Parathyroid adenoma (tissue), 2 donors: ENCODE measurements at regions not wholly inside any gene's neighbourhood (a gene's known extent, or its start where the extent isn't known, plus 50 kb on each side); places are given as distances from the start of the nearest gene placed in this dataset.

ENCODE experiments used
- H2AFZ ChIP-seq: fragments of 300-600 bp; sonication (generic); one replicate; pipeline ENCODE4 v1.7.0; 2017; ENCODE audit warnings: antibody characterized with exemption, mild to moderate bottlenecking
- H3K27ac ChIP-seq: fragments of 300-600 bp; sonication (generic); one replicate; pipeline ENCODE4 v1.7.0; 2017
- H3K27me3 ChIP-seq: fragments of 300-600 bp; sonication (generic); one replicate; pipeline ENCODE4 v1.7.0; 2017; ENCODE audit warnings: low read length; ENCODE audit not compliant: control insufficient read depth, insufficient read depth
- H3K36me3 ChIP-seq: fragments of 300-600 bp; sonication (generic); one replicate; pipeline ENCODE4 v1.7.0; 2017; ENCODE audit warnings: low read length; ENCODE audit not compliant: control insufficient read depth, insufficient read depth
- H3K4me1 ChIP-seq: fragments of 300-600 bp; sonication (generic); one replicate; pipeline ENCODE4 v1.7.0; 2017; ENCODE audit warnings: control low read depth
- H3K4me2 ChIP-seq: fragments of 300-600 bp; sonication (generic); one replicate; pipeline ENCODE4 v1.7.0; 2017; ENCODE audit warnings: low read length
- H3K4me3 ChIP-seq: fragments of 300-600 bp; sonication (generic); one replicate; pipeline ENCODE4 v1.7.0; 2017; ENCODE audit warnings: low read depth, low read length
- H3K79me2 ChIP-seq: fragments of 300-600 bp; sonication (generic); one replicate; pipeline ENCODE4 v1.7.0; 2017; ENCODE audit warnings: control low read depth
- H3K9ac ChIP-seq: fragments of 300-600 bp; sonication (generic); one replicate; pipeline ENCODE4 v1.7.0; 2017; ENCODE audit warnings: mild to moderate bottlenecking
- H3K9me3 ChIP-seq: fragments of 300-600 bp; sonication (generic); one replicate; pipeline ENCODE4 v1.7.0; 2017; ENCODE audit warnings: low read length; ENCODE audit not compliant: control insufficient read depth
- TF ChIP-seq, protein P1 (sequence below): fragments of 300-600 bp; sonication (generic); IDR thresholded peaks from one replicate; pipeline ENCODE4 v1.7.0; 2017; ENCODE audit warnings: antibody characterized with exemption, mild to moderate bottlenecking
- donor health status: primary hyperparathyroidism.

DNA sequence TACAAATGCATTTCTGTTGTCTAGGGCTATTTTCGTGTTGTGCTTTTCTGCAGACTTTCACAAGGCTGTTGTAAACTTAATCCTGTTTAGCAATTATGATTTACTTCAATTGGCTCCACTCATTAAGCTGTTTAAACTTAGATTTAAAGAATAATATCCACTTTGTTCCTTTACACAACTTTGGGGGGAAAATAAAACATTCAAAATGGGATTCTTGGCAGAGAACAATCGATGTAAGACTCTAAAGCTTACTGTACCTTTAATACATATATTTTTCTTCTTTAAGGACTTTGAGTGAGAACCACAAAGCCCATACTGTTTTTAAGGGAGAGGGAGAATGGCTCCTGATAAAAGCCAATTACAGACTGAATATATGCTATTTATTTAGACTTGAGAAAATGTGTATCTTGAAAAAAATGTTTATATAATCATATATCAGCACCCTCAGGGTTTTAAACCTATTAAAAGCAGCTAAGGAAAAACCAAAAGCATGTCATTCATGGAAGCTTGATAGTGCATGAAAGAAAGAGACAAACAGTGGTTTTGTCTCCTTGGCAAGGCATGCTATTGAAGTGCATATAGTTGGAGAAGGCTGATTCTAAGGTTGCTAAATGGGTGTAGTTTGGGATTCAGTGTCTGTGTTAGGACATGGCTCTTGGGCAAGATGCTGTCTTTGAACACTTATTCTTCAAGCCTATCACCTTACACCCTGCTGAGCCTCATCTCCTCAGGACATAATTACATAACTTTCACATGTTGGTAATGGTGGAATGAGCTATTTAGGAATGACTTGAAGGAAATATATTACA is 293.4 kb upstream of the TBC1D5 start:
- no peak overlapping the region for H3K4me3 ChIP-seq
- no peaks in the 10 kb centered on the region for H3K79me2 ChIP-seq
- H3K27me3 ChIP-seq: no peaks in the 10 kb centered on the region
- no peaks in the 10 kb centered on the region for H3K4me1 ChIP-seq
- H3K9me3 ChIP-seq: no peaks in the 10 kb centered on the region
- H3K36me3 ChIP-seq: no peaks in the 10 kb centered on the region
- no peak overlapping the region for H3K27ac ChIP-seq
- no peak overlapping the region for H2AFZ ChIP-seq
- TF ChIP-seq, protein P1, sequence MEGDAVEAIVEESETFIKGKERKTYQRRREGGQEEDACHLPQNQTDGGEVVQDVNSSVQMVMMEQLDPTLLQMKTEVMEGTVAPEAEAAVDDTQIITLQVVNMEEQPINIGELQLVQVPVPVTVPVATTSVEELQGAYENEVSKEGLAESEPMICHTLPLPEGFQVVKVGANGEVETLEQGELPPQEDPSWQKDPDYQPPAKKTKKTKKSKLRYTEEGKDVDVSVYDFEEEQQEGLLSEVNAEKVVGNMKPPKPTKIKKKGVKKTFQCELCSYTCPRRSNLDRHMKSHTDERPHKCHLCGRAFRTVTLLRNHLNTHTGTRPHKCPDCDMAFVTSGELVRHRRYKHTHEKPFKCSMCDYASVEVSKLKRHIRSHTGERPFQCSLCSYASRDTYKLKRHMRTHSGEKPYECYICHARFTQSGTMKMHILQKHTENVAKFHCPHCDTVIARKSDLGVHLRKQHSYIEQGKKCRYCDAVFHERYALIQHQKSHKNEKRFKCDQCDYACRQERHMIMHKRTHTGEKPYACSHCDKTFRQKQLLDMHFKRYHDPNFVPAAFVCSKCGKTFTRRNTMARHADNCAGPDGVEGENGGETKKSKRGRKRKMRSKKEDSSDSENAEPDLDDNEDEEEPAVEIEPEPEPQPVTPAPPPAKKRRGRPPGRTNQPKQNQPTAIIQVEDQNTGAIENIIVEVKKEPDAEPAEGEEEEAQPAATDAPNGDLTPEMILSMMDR: no peak
- H3K9ac ChIP-seq: no peak overlapping the region
- no peak overlapping the region for H3K4me2 ChIP-seq

DNA sequence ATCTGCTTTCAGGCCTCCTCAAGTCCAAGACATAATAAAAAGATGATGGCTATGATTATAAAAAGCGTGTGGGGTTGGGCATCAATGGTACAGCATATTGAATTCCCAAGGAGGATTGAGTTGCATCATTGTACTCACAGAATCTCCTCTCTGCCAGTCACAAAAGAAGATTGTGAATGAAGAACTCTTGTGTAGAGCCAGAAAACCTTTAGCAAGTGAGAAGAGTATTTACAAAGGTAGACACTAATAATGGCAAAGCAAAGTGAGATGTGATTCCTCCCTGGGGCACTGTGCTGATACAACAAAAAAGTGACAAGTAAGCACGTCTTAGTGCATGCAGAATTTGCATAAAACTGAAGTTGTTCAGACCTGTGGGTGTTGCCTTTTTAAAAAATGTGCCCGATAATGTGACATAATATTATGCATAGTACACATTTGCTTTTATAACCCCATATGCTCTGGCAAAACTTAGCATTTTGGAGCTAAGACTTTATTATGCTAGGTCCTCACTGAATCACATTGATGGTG is 291.2 kb upstream of the TBC1D5 start:
- Histone ChIP-seq H3K36me3 (no peaks in the 10 kb centered on the region), H3K9me3 (no peaks in the 10 kb centered on the region), H3K4me1 (no peaks in the 10 kb centered on the region), H3K9ac (no peak overlapping the region), H3K4me2 (no peak overlapping the region), H3K79me2 (no peaks in the 10 kb centered on the region), H3K27ac (no peak overlapping the region), H2AFZ (no peak overlapping the region), H3K4me3 (no peak overlapping the region), H3K27me3 (no peaks in the 10 kb centered on the region)
- TF ChIP-seq, protein P1: no peak

- Histone ChIP-seq H3K79me2 (no peaks in the 10 kb centered on the region), H3K9ac (no peak overlapping the region), H3K27me3 (no peaks in the 10 kb centered on the region), H2AFZ (no peak overlapping the region), H3K36me3 (no peaks in the 10 kb centered on the region), H3K27ac (no peak overlapping the region), H3K9me3 (no peaks in the 10 kb centered on the region), H3K4me3 (no peak overlapping the region), H3K4me2 (no peak overlapping the region), H3K4me1 (no peaks in the 10 kb centered on the region)
- TF ChIP-seq, protein P1: no peak
These were observed 288.0 kb upstream of the TBC1D5 start for GRCh38 chr3:18030371-18030870.

DNA sequence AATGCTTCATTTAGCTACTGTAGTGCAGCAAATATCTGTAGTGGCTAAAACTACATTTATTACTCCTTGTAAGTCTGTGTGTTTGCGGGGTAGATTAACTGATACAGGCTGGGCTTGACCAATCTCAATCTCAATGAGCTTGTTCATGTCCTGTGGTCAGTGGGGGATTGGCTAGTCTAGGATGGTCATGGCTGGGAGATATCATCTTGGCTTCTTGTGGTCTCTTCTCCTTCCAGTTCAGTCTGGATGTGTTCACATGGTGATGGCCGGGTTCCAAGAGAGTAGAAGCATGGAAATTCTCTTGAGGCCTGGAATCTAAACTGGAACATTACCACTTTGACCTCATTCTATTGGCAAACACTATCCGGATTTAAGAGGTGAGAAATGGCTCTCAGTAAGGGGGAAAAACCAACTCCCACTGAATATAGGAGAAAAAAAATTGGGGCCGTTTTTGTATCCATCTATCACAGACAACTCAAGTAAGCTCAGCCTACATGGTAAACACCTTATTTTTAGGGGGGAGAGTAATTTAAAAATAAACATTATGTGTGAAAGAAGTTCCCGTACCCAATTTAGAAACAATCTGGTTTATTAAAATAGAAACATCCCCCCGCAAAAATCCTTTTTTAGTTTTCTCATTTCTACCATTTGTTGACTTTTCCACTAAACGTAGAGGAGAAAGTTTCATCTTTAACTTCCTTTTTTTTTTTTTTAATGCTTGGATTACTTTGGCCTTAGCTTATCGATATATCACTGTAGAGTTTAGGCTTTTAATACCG is 284.9 kb upstream of the TBC1D5 start:
- Histone ChIP-seq H3K27ac (no peak overlapping the region), H3K9ac (no peak overlapping the region), H3K4me2 (no peak overlapping the region), H2AFZ (no peak overlapping the region), H3K36me3 (no peaks in the 10 kb centered on the region), H3K4me1 (no peaks in the 10 kb centered on the region), H3K4me3 (no peak overlapping the region), H3K79me2 (no peaks in the 10 kb centered on the region), H3K27me3 (no peaks in the 10 kb centered on the region), H3K9me3 (no peaks in the 10 kb centered on the region)
- TF ChIP-seq, protein P1: no peak
